AG04449 (cell line): ENCODE measurements at regions not wholly inside any gene's neighbourhood (a gene's known extent, or its start where the extent isn't known, plus 50 kb on each side); places are given as distances from the start of the nearest gene placed in this dataset.

Experiments used
- CTCF ChIA-PET: fragments of 350-600 bp; formaldehyde crosslinking; extraction: SDS; loops from one replicate; lab custom pipeline; 2021; ENCODE audit warnings: antibody characterized with exemption; lab: Yijun Ruan, JAX
- POLR2A ChIA-PET: fragments of 400-600, 350-600 bp; formaldehyde crosslinking; extraction: SDS; loops from one replicate; lab custom pipeline; 2020; ENCODE audit warnings: antibody characterized with exemption, inconsistent platforms; lab: Yijun Ruan, JAX
- DNase-seq: peaks from one replicate; pipeline ENCODE4 v3.0.0-alpha.2; 2010; ENCODE audit warnings: low read depth, low spot score
- H3K4me3 ChIP-seq: 2 replicates; pipeline ENCODE4 v1.5.1; 2011; ENCODE audit warnings: low read depth, mild to moderate bottlenecking, control low read depth, low read length
- CTCF ChIP-seq: IDR thresholded peaks from one replicate; pipeline ENCODE4 v1.5.1; 2011; ENCODE audit warnings: mild to moderate bottlenecking, moderate library complexity, low read length, control low read depth, inconsistent platforms; ENCODE audit not compliant: insufficient read depth; ENCODE audit errors: missing control alignments

- TF ChIP-seq CTCF, result no peak
- CTCF ChIA-PET, result interaction anchor here (0.8 kb wide), 1 partner anchor 14 kb away, joined by 3 read pairs; no protein-coding TSS in a partner anchor
- no peak for DNase-seq
- H3K4me3 ChIP-seq, result no peak overlapping the region
- POLR2A ChIA-PET, result no interaction called here
Measured at GRCh38 chr5:74225587-74225986, 414.9 kb downstream of the ENC1 start.

DNA sequence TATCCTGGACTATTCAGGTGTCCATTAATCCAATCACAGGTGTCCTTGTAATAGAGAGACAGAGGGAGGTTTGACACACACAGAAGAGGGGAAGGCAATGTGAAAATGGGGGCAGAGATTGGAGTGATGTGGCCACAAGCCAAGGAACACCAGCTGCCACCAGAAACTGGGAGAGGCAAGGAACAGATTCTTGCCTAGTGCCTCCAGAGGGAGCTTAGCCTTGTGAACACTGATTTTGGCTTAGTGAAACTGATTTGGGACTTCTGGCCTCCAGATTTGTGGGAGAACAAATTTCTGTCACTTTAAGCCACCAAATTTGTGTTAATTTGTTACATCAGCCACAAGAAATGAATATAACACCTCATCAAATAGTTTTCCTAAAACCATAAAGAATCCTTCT lies 416.2 kb downstream of the ENC1 start:
- no peak for TF ChIP-seq CTCF
- CTCF ChIA-PET, result interaction anchor here (2.4 kb wide), 1 partner anchor 12 kb away, joined by 6 read pairs; no protein-coding TSS in a partner anchor
- no peak overlapping the region for H3K4me3 ChIP-seq
- POLR2A ChIA-PET, result no interaction called here
- DNase-seq, result no peak

- TF ChIP-seq CTCF, result no peak
- CTCF ChIA-PET, result interaction anchor here (2.4 kb wide), 1 partner anchor 11 kb away, joined by 6 read pairs; no protein-coding TSS in a partner anchor
- DNase-seq, result no peak
- POLR2A ChIA-PET, result no interaction called here
- no peak overlapping the region for H3K4me3 ChIP-seq
Measured at GRCh38 chr5:74222806-74223205, 417.7 kb downstream of the ENC1 start.

DNA sequence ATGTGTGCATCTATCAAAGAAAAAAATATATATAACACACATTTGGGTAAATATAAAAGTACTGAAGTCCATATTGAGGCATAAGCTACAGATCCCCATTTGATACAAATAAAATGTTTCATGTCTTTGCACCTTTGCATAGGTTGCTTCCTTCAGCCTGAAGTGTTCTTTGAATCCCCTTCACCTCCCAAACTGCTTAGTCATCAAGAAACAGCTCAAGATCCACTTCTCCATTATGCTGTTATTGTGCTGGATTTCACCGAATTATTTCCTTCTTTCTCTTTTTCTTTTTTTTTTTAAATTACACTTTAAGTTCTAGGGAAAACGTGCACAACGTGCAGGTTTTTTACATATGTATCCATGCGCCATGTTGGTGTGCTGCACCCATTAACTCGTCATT lies 419.1 kb downstream of the ENC1 start:
- no peak for DNase-seq
- no peak overlapping the region for H3K4me3 ChIP-seq
- POLR2A ChIA-PET, result no interaction called here
- no peak for TF ChIP-seq CTCF
- CTCF ChIA-PET, result no interaction called here

- no peak overlapping the region for H3K4me3 ChIP-seq
- TF ChIP-seq CTCF, result no peak
- no peak for DNase-seq
- CTCF ChIA-PET, result interaction anchor here (0.6 kb wide), 1 partner anchor 13 kb away, joined by 3 read pairs; no protein-coding TSS in a partner anchor
- POLR2A ChIA-PET, result interaction anchor here (0.7 kb wide), 1 partner anchor 209 kb away, joined by 3 read pairs; no protein-coding TSS in a partner anchor
Measured at GRCh38 chr5:74216012-74216411, 424.5 kb downstream of the ENC1 start.

DNA sequence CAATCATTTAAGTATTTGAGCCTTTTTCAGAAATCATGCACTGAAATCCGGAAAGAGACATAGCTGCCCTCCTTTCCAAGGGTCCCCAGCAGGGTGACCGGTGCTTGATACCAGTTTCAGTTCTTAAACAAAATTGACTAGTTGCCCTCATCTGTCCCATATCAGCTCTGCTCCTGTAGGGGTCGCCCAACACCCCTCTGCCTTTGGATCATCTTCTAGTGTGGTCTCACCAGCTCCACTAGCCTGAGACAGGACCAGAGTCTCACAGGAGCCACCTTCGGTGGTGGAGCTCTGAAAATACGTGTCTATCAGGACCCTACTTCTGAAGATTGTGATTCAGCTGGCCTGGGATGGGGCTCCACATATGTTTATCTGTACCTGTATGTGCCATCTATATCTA lies 428.2 kb downstream of the ENC1 start:
- CTCF ChIA-PET, result interaction anchor here (0.9 to 3.4 kb wide), 8 partner anchors 9 to 429 kb away, joined by 3 to 15 read pairs (median 4); partner anchors contain the start of gene ENC1
- POLR2A ChIA-PET, result no interaction called here
- no peak overlapping the region for H3K4me3 ChIP-seq
- TF ChIP-seq CTCF, result peak; percentile 31
- no peak for DNase-seq
